H9 (cell line): ENCODE measurements at regions not wholly inside any gene's neighbourhood (a gene's known extent, or its start where the extent isn't known, plus 50 kb on each side); places are given as distances from the start of the nearest gene placed in this dataset.

ENCODE experiments used
- DNase-seq: peaks from one replicate; pipeline ENCODE4 v3.0.0-alpha.2; 2017
- H2AFZ ChIP-seq: one replicate; pipeline ENCODE4 v1.6.1; 2013; ENCODE audit warnings: mild to moderate bottlenecking, low read length, control low read depth, moderate library complexity
- H2AK5ac ChIP-seq: 2 replicates; pipeline ENCODE4 v1.6.1; 2013; ENCODE audit warnings: low read length, control low read depth, mixed read lengths; ENCODE audit not compliant: insufficient read length
- H2BK120ac ChIP-seq: one replicate; pipeline ENCODE4 v1.6.1; 2013; ENCODE audit warnings: low read depth, mild to moderate bottlenecking, low read length, control low read depth, inconsistent platforms; ENCODE audit not compliant: poor library complexity, severe bottlenecking
- H2BK12ac ChIP-seq: 2 replicates; pipeline ENCODE4 v1.6.1; 2013; ENCODE audit warnings: low read length, control low read depth, mixed read lengths, low read depth; ENCODE audit not compliant: insufficient read length
- H2BK15ac ChIP-seq: 2 replicates; pipeline ENCODE4 v1.6.1; 2013; ENCODE audit warnings: low read depth, low read length, control low read depth
- H2BK20ac ChIP-seq: one replicate; pipeline ENCODE4 v1.6.1; 2013; ENCODE audit warnings: low read depth, mild to moderate bottlenecking, low read length, control low read depth, inconsistent platforms; ENCODE audit not compliant: poor library complexity, severe bottlenecking
- H2BK5ac ChIP-seq: 2 replicates; pipeline ENCODE4 v1.6.1; 2013; ENCODE audit warnings: low read length, control low read depth, mixed read lengths; ENCODE audit not compliant: insufficient read length
- H3K14ac ChIP-seq: 2 replicates; pipeline ENCODE4 v1.6.1; 2013; ENCODE audit warnings: low read length, control low read depth; ENCODE audit not compliant: insufficient read depth
- H3K18ac ChIP-seq: 2 replicates; pipeline ENCODE4 v1.6.1; 2013; ENCODE audit warnings: low read depth, mild to moderate bottlenecking, mixed read lengths, low read length, control low read depth; ENCODE audit not compliant: insufficient read length
- H3K23ac ChIP-seq: 2 replicates; pipeline ENCODE4 v1.6.1; 2013; ENCODE audit warnings: low read length, control low read depth, mixed read lengths, low read depth; ENCODE audit not compliant: insufficient read length
- H3K23me2 ChIP-seq: 2 replicates; pipeline ENCODE4 v1.6.1; 2013; ENCODE audit warnings: low read depth, mild to moderate bottlenecking, mixed read lengths, low read length, control low read depth; ENCODE audit not compliant: insufficient read length, poor library complexity, severe bottlenecking
- H3K27ac ChIP-seq: 2 replicates; pipeline ENCODE4 v1.5.1; 2013; ENCODE audit warnings: low read length, control low read depth, mixed read lengths, low read depth; ENCODE audit not compliant: insufficient read length
- H3K27me3 ChIP-seq: 2 replicates; pipeline ENCODE4 v1.6.1; 2013; ENCODE audit warnings: low read length, control low read depth, inconsistent platforms; ENCODE audit not compliant: insufficient read depth
- H3K4ac ChIP-seq: 2 replicates; pipeline ENCODE4 v1.6.1; 2013; ENCODE audit warnings: low read depth, mild to moderate bottlenecking, control low read depth, inconsistent platforms, low read length, moderate library complexity
- H3K4me1 ChIP-seq: 2 replicates; pipeline ENCODE4 v1.6.1; 2013; ENCODE audit warnings: low read length, control low read depth, inconsistent platforms; ENCODE audit not compliant: insufficient read depth
- H3K4me2 ChIP-seq: 2 replicates; pipeline ENCODE4 v1.6.1; 2013; ENCODE audit warnings: low read length, control low read depth, mixed read lengths; ENCODE audit not compliant: insufficient read length, insufficient read depth
- H3K56ac ChIP-seq: 2 replicates; pipeline ENCODE4 v1.6.1; 2013; ENCODE audit warnings: low read depth, mild to moderate bottlenecking, mixed read lengths, low read length, control low read depth; ENCODE audit not compliant: insufficient read length
- H3K79me1 ChIP-seq: 2 replicates; pipeline ENCODE4 v1.6.1; 2013; ENCODE audit warnings: low read depth, mild to moderate bottlenecking, moderate library complexity, low read length, control low read depth, inconsistent platforms; ENCODE audit not compliant: insufficient read depth, poor library complexity, severe bottlenecking
- H3K79me2 ChIP-seq: 2 replicates; pipeline ENCODE4 v1.6.1; 2013; ENCODE audit warnings: low read length, control low read depth, inconsistent platforms; ENCODE audit not compliant: insufficient read depth
- H3K9ac ChIP-seq: 2 replicates; pipeline ENCODE4 v1.6.1; 2013; ENCODE audit warnings: low read length, control low read depth, mixed read lengths; ENCODE audit not compliant: insufficient read length; ENCODE audit errors: extremely low read depth
- H3K9me3 ChIP-seq: one replicate; pipeline ENCODE4 v1.6.1; 2013; ENCODE audit warnings: low read depth, low read length, inconsistent platforms; ENCODE audit not compliant: control insufficient read depth
- H3T11ph ChIP-seq: one replicate; pipeline ENCODE4 v1.6.1; 2013; ENCODE audit warnings: mild to moderate bottlenecking, low read length, control low read depth, inconsistent platforms
- H4K20me1 ChIP-seq: one replicate; pipeline ENCODE4 v1.6.1; 2013; ENCODE audit not compliant: control insufficient read depth, insufficient read length, insufficient read depth
- H4K5ac ChIP-seq: 2 replicates; pipeline ENCODE4 v1.6.1; 2013; ENCODE audit warnings: low read depth, mild to moderate bottlenecking, mixed read lengths, low read length, control low read depth; ENCODE audit not compliant: insufficient read length
- H4K8ac ChIP-seq: replicated peaks from 2 replicates; pipeline ENCODE4 v1.6.1; 2013; ENCODE audit warnings: low read length, control low read depth, mixed read lengths, low read depth; ENCODE audit not compliant: insufficient read length
- H4K91ac ChIP-seq: 2 replicates; pipeline ENCODE4 v1.6.1; 2013; ENCODE audit warnings: low read depth, mild to moderate bottlenecking, moderate library complexity, mixed read lengths, low read length, control low read depth; ENCODE audit not compliant: insufficient read length
- H3K27ac Mint-ChIP-seq, 3 experiments: 2 replicates in 2 of 3; 3 replicates in 1 of 3; pipeline ENCODE4 v1.8.0; 2020 to 2021; ENCODE audit warnings: mixed read lengths in 3 of 3, mild to moderate bottlenecking in 1 of 3, moderate library complexity in 1 of 3
- H3K27me3 Mint-ChIP-seq: 2 replicates; pipeline ENCODE4 v1.8.0; 2021; ENCODE audit warnings: low read depth, mild to moderate bottlenecking, moderate library complexity, mixed read lengths
- H3K36me3 Mint-ChIP-seq, 3 experiments: 2 replicates in 2 of 3; 3 replicates in 1 of 3; pipeline ENCODE4 v1.8.0; 2020 to 2021; ENCODE audit warnings: low read depth in 3 of 3, mixed read lengths in 3 of 3; ENCODE audit not compliant: insufficient read depth in 1 of 3
- H3K4me1 Mint-ChIP-seq, 2 experiments: 2 replicates each; pipeline ENCODE4 v1.8.0; 2020; ENCODE audit warnings: mixed read lengths in 2 of 2
- H3K4me3 Mint-ChIP-seq, 2 experiments: 2 replicates in 1 of 2; 3 replicates in 1 of 2; pipeline ENCODE4 v1.8.0; 2020 to 2021; ENCODE audit warnings: mild to moderate bottlenecking in 2 of 2, mixed read lengths in 2 of 2, moderate library complexity in 1 of 2
- H3K9me3 Mint-ChIP-seq, 2 experiments: 2 replicates in 1 of 2; 3 replicates in 1 of 2; pipeline ENCODE4 v1.8.0; 2020; ENCODE audit warnings: mild to moderate bottlenecking in 2 of 2, mixed read lengths in 2 of 2, moderate library complexity in 1 of 2
- WGBS: extraction: QIAGEN DNeasy Blood & Tissue Kit; methylation state at CpG from one replicate; pipeline ENCODE4 v1.1.7; 2013; ENCODE audit warnings: missing lambda C conversion rate, low lambda C conversion rate, mixed read lengths; ENCODE audit not compliant: insufficient read length; ENCODE audit errors: extremely low coverage; 5-methylcytosine and 5-hydroxymethylcytosine counted together
- TF ChIP-seq, protein P1 (sequence below): fragments of 200-600 bp; sonication (generic); conservative IDR thresholded peaks from 3 replicates; pipeline ENCODE4 v1.8.0; 2021; ENCODE audit warnings: antibody characterized with exemption, mild to moderate bottlenecking

DNA sequence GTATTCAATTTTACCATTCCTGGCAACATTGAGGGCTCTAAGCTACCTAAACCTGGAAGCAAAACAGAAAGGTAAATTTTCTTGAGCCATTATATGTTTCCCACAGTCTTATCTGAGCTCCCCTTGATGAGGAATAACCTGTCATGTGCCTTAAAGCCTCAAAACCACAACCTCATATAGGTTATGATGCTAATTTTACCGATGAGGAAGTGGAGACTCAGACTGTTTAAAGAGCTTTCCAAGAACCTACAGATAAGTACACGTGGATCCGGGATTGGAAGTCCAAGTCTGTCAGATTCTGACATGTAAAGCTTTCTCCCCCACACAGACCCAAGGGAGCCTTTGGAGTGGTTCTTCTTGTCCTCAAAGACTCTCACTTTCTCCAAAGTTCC, 140.5 kb downstream of the SEMA6D start:
- Histone ChIP-seq H2BK120ac (no peak overlapping the region), H3K23ac (no peak overlapping the region), H3K27ac (no peak overlapping the region), H2BK15ac (no peak overlapping the region), H3K79me2 (no peaks in the 10 kb centered on the region), H2AK5ac (no peak overlapping the region), H3K9me3 (no peaks in the 10 kb centered on the region), H3K18ac (no peak overlapping the region), H2BK5ac (no peak overlapping the region), H3K27me3 (no peaks in the 10 kb centered on the region), H4K5ac (no peak overlapping the region), H3K4ac (no peak overlapping the region), H3K4me1 (no peaks in the 10 kb centered on the region), H2BK12ac (no peak overlapping the region), H3K9ac (no peak overlapping the region), H4K20me1 (no peaks in the 10 kb centered on the region), H3K14ac (no peak overlapping the region), H3K4me2 (no peak overlapping the region), H2AFZ (no peak overlapping the region), H3K23me2 (no peaks in the 10 kb centered on the region), H3T11ph (no peak overlapping the region), H4K8ac (no peak overlapping the region), H3K56ac (no peak overlapping the region), H4K91ac (no peak overlapping the region), H2BK20ac (no peak overlapping the region), H3K79me1 (no peaks in the 10 kb centered on the region)
- DNase-seq, result no peak
- H3K4me3 Mint-ChIP-seq, result no peak overlapping the region
- H3K27ac Mint-ChIP-seq, result no peak overlapping the region
- peaks cover 44 to 50% of the 10 kb centered on the region in 2 experiments for H3K4me1 Mint-ChIP-seq
- H3K9me3 Mint-ChIP-seq, result peaks cover 0 to 2% of the 10 kb centered on the region in 2 experiments; a peak in 2 of 5 replicates
- WGBS, result no CpG with 5 or more reads among the region's 3 CpGs
- TF ChIP-seq, protein P1, sequence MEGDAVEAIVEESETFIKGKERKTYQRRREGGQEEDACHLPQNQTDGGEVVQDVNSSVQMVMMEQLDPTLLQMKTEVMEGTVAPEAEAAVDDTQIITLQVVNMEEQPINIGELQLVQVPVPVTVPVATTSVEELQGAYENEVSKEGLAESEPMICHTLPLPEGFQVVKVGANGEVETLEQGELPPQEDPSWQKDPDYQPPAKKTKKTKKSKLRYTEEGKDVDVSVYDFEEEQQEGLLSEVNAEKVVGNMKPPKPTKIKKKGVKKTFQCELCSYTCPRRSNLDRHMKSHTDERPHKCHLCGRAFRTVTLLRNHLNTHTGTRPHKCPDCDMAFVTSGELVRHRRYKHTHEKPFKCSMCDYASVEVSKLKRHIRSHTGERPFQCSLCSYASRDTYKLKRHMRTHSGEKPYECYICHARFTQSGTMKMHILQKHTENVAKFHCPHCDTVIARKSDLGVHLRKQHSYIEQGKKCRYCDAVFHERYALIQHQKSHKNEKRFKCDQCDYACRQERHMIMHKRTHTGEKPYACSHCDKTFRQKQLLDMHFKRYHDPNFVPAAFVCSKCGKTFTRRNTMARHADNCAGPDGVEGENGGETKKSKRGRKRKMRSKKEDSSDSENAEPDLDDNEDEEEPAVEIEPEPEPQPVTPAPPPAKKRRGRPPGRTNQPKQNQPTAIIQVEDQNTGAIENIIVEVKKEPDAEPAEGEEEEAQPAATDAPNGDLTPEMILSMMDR, result no peak
- H3K27me3 Mint-ChIP-seq, result no peaks in the 10 kb centered on the region
- H3K36me3 Mint-ChIP-seq, result 0 out of 7 replicates have a peak, but pooled peaks cover 0 to 3% (median 0%) of the 10 kb centered on the region in 3 experiments
